GM10248 (cell line): ENCODE measurements at regions not wholly inside any gene's neighbourhood (a gene's known extent, or its start where the extent isn't known, plus 50 kb on each side); places are given as distances from the start of the nearest gene placed in this dataset.
"Not testable (repeated sequence)": the region's sequence is repeated elsewhere in the genome, so short reads cannot be mapped to it uniquely, and the experiment has no call there.

Experiments
- CTCF ChIA-PET: fragments of 300-600 bp; sonication (Branson Sonifier 250); formaldehyde crosslinking; extraction: SDS; loops from one replicate; lab custom pipeline; 2021; ENCODE audit warnings: antibody characterized with exemption; lab: Yijun Ruan, JAX
- POLR2A ChIA-PET: fragments of 350-650 bp; sonication (Branson Sonifier 250); formaldehyde crosslinking; extraction: SDS; loops from one replicate; lab custom pipeline; 2020; ENCODE audit warnings: antibody characterized with exemption; lab: Yijun Ruan, JAX
- DNase-seq: peaks from one replicate; pipeline ENCODE4 v3.0.0; 2012; ENCODE audit errors: extremely low spot score
- CTCF ChIP-seq: IDR thresholded peaks from 2 replicates; pipeline ENCODE4 v1.5.1; 2012; ENCODE audit warnings: mild to moderate bottlenecking, low read depth; ENCODE audit errors: extremely low read depth, missing control alignments, control extremely low read depth

- POLR2A ChIA-PET, result no interaction called here
- CTCF ChIA-PET, result interaction anchor here (1.7 kb wide), 1 partner anchor 14 kb away, joined by 3 read pairs; no protein-coding TSS in a partner anchor
These were observed 535.6 kb upstream of the KCND2 start for GRCh38 chr7:119737390-119737789.

GRCh38 chr7:119745280-119745679, 527.7 kb upstream of the KCND2 start:
- CTCF ChIA-PET, result interaction anchor here (0.7 kb wide), 1 partner anchor 9 kb away, joined by 3 read pairs; no protein-coding TSS in a partner anchor
- POLR2A ChIA-PET, DNase-seq: not testable (repeated sequence)

More at GRCh38 chr7:119737390-119737789, 535.6 kb upstream of the KCND2 start:
- no peak for DNase-seq
- no peak for TF ChIP-seq CTCF

DNA sequence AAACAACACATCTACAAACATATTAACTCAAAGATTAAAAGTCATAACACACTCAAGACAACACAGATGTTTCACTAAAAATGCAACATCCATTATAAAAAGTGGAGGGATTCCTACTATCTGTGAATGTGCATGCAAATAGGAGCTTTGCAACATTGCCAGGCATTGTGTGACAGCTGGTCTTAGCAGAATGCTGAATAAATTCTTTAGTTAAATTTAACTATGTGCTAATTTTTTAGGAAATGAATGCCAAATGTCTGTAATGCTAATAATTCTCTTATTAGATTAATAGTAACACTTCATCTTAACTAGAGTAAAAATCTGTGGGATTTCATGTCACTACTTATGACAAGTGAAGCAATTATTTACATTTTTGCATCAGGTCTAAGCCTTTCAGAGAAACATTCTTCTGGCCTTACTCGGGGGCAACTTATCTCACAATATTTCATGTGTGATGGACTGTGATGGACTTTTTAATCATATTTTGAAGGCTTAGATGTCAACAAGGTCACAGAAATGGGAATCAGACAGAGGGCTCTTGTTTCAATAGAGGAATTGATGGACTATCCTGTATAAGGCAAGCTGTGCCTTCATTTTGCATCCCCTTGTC, 524.6 kb upstream of the KCND2 start:
- TF ChIP-seq CTCF, result no peak
- CTCF ChIA-PET, result no interaction called here
- POLR2A ChIA-PET, result no interaction called here
- no peak for DNase-seq

- ChIA-PET POLR2A (no interaction called here), CTCF (interaction anchor here (1.0 kb wide), 1 partner anchor 8 kb away, joined by 4 read pairs; no protein-coding TSS in a partner anchor)
- DNase-seq, result no peak
- TF ChIP-seq CTCF, result no peak
These were observed 524.0 kb upstream of the KCND2 start for GRCh38 chr7:119748991-119749390.

- DNase-seq, result no peak
- ChIA-PET CTCF (interaction anchor here (1.0 kb wide), 1 partner anchor 15 kb away, joined by 3 read pairs; no protein-coding TSS in a partner anchor), POLR2A (no interaction called here)
- TF ChIP-seq CTCF, result no peak
These were observed 516.3 kb upstream of the KCND2 start for GRCh38 chr7:119756687-119757086.

DNA sequence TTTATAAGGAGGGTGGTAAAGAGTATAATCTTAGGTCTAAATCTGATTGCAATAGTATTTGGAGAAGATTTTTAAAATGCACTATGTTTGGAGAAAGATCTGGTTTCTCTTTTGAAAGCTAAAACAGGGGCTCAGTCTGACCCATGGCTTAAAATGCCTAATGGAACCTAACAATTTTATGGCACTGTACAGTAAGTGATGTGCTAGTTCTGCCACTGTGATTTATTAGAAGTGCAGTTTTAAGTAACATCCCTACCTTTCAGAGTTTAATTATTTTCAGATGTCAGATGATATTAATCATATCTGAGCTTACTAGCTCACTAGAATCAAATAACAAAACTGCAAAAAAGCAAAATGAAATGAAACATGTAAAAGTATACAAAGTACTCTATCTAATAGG, 514.7 kb upstream of the KCND2 start:
- ChIA-PET POLR2A (no interaction called here), CTCF (interaction anchor here (1.3 kb wide), 1 partner anchor 20 kb away, joined by 3 read pairs; no protein-coding TSS in a partner anchor)
- no peak for DNase-seq
- no peak for TF ChIP-seq CTCF

- CTCF ChIA-PET, result no interaction called here
- POLR2A ChIA-PET, result no interaction called here
These were observed 511.2 kb upstream of the KCND2 start for GRCh38 chr7:119761776-119762175.

More at GRCh38 chr7:119761776-119762175, 511.2 kb upstream of the KCND2 start:
- DNase-seq, result no peak
- no peak for TF ChIP-seq CTCF
